IPS-18c (cell line): ENCODE measurements at regions not wholly inside any gene's neighbourhood (a gene's known extent, or its start where the extent isn't known, plus 50 kb on each side); places are given as distances from the start of the nearest gene placed in this dataset.

Experiments used
- H3K4me3 ChIP-seq: 2 replicates; pipeline ENCODE4 v1.7.0; 2013; ENCODE audit warnings: low read depth, mild to moderate bottlenecking, low read length, moderate library complexity; ENCODE audit not compliant: insufficient read depth
- H3K9me3 ChIP-seq: one replicate; pipeline ENCODE4 v1.6.1; 2013; ENCODE audit warnings: mild to moderate bottlenecking, low read length, moderate library complexity; ENCODE audit not compliant: control insufficient read depth, insufficient read depth

- Histone ChIP-seq H3K9me3 (no peaks in the 10 kb centered on the region), H3K4me3 (no peak overlapping the region)
Measured at GRCh38 chr17:33778505-33779233, 476.4 kb upstream of the CCL2 start.

GRCh38 chr17:33779234-33779591 lies 475.9 kb upstream of the CCL2 start:
- H3K9me3 ChIP-seq: no peaks in the 10 kb centered on the region
- H3K4me3 ChIP-seq: no peak overlapping the region

- H3K4me3 ChIP-seq: no peak overlapping the region
- no peaks in the 10 kb centered on the region for H3K9me3 ChIP-seq
Measured at GRCh38 chr17:33785281-33785680, 469.8 kb upstream of the CCL2 start.

GRCh38 chr17:33786478-33786877 lies 468.6 kb upstream of the CCL2 start:
- H3K4me3 ChIP-seq: no peak overlapping the region
- no peaks in the 10 kb centered on the region for H3K9me3 ChIP-seq

GRCh38 chr17:33789658-33790057 lies 465.4 kb upstream of the CCL2 start:
- Histone ChIP-seq H3K9me3 (no peaks in the 10 kb centered on the region), H3K4me3 (no peak overlapping the region)

- Histone ChIP-seq H3K4me3 (no peak overlapping the region), H3K9me3 (no peaks in the 10 kb centered on the region)
Measured at GRCh38 chr17:33797181-33797580, 457.9 kb upstream of the CCL2 start.

- Histone ChIP-seq H3K4me3 (no peak overlapping the region), H3K9me3 (no peaks in the 10 kb centered on the region)
Measured at GRCh38 chr17:33798308-33798707, 456.8 kb upstream of the CCL2 start.

- Histone ChIP-seq H3K9me3 (no peaks in the 10 kb centered on the region), H3K4me3 (no peak overlapping the region)
Measured at GRCh38 chr17:33802349-33803198, 452.5 kb upstream of the CCL2 start.

- no peak overlapping the region for H3K4me3 ChIP-seq
- H3K9me3 ChIP-seq: no peaks in the 10 kb centered on the region
Measured at GRCh38 chr17:33803199-33803685, 451.8 kb upstream of the CCL2 start.

- Histone ChIP-seq H3K4me3 (no peak overlapping the region), H3K9me3 (no peaks in the 10 kb centered on the region)
Measured at GRCh38 chr17:33803686-33804085, 451.4 kb upstream of the CCL2 start.

GRCh38 chr17:33804401-33804800 lies 450.7 kb upstream of the CCL2 start:
- H3K4me3 ChIP-seq: no peak overlapping the region
- no peaks in the 10 kb centered on the region for H3K9me3 ChIP-seq

- Histone ChIP-seq H3K9me3 (no peaks in the 10 kb centered on the region), H3K4me3 (no peak overlapping the region)
Measured at GRCh38 chr17:33806631-33807030, 448.5 kb upstream of the CCL2 start.

GRCh38 chr17:33809748-33810147 lies 445.3 kb upstream of the CCL2 start:
- H3K9me3 ChIP-seq: no peaks in the 10 kb centered on the region
- H3K4me3 ChIP-seq: no peak overlapping the region

GRCh38 chr17:33811004-33811760 lies 443.9 kb upstream of the CCL2 start:
- Histone ChIP-seq H3K4me3 (no peak overlapping the region), H3K9me3 (no peaks in the 10 kb centered on the region)

- H3K4me3 ChIP-seq: no peak overlapping the region
- no peaks in the 10 kb centered on the region for H3K9me3 ChIP-seq
Measured at GRCh38 chr17:33811984-33812577, 443.0 kb upstream of the CCL2 start.

- no peaks in the 10 kb centered on the region for H3K9me3 ChIP-seq
- no peak overlapping the region for H3K4me3 ChIP-seq
Measured at GRCh38 chr17:33814852-33815251, 440.2 kb upstream of the CCL2 start.

- Histone ChIP-seq H3K9me3 (no peaks in the 10 kb centered on the region), H3K4me3 (no peak overlapping the region)
Measured at GRCh38 chr17:33816036-33816435, 439.0 kb upstream of the CCL2 start.
